ENCODE measurements at regions not wholly inside any gene's neighbourhood (a gene's known extent, or its start where the extent isn't known, plus 50 kb on each side); places are given as distances from the start of the nearest gene placed in this dataset.
"Not testable (repeated sequence)": the region's sequence is repeated elsewhere in the genome, so short reads cannot be mapped to it uniquely, and the experiment has no call there.

DNA sequence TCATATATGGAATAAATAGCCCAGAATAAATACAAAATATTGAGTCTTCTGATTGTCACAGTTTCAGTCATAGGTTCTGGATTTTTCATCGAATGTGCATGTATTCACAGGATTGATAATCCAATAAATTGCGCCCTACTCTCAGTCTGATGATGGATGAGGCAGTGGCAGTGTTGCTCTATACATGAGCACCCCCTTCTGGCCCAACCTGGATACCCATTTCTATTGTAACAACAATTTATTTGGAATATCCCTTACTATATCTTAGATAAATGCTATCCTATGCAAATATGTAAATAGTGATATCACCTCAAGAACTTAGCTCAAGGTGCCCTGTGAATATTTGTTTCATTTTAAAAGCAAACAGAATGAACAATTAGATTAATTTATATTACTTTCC lies 733.7 kb upstream of the PABPC4L start:
- no peak overlapping the region for H3K4me3 ChIP-seq (ENCODE audit: low read depth, low read length)
- TF ChIP-seq, protein P1, sequence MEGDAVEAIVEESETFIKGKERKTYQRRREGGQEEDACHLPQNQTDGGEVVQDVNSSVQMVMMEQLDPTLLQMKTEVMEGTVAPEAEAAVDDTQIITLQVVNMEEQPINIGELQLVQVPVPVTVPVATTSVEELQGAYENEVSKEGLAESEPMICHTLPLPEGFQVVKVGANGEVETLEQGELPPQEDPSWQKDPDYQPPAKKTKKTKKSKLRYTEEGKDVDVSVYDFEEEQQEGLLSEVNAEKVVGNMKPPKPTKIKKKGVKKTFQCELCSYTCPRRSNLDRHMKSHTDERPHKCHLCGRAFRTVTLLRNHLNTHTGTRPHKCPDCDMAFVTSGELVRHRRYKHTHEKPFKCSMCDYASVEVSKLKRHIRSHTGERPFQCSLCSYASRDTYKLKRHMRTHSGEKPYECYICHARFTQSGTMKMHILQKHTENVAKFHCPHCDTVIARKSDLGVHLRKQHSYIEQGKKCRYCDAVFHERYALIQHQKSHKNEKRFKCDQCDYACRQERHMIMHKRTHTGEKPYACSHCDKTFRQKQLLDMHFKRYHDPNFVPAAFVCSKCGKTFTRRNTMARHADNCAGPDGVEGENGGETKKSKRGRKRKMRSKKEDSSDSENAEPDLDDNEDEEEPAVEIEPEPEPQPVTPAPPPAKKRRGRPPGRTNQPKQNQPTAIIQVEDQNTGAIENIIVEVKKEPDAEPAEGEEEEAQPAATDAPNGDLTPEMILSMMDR (conservative IDR thresholded peaks at IDR 0.05; ENCODE audit: low read depth, low read length): peak; percentile 44
- DNase-seq (ENCODE audit: low read depth): peak; percentile 9

DNA sequence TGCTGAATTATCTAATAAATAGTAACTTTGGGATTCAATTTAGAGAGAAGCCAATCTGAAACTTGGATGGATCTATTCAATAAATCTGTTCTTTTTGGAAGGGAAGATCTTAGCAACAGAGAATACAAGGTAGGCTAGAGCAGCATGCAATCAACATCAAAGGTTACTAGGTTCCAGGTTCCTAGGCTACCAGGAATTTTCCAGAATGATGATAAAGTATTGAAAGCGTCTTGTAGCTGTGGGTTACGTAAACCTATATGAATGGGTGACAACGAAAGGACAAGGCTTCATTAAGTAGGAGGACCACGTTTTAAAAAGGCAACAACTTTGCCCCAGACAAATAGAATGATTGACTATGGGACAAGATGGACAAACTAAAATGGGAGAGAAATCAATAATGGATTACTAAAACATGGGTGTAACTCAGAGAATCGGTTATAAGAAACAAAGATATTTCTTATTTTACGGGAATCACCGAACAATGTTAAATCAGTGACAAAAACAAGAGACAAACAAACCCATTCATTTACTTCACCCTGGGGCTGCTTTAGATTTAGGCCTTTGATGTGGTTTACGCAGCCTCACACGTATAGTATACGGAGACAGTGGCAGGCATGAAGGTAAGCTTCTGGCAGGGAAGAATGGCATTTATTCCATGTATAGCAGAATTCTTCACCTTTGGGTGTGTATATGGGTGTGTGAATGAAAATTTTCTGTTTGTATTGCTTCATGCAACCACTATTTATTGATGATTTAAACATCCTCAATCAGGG lies 732.6 kb upstream of the PABPC4L start:
- no peak overlapping the region for H3K4me3 ChIP-seq (ENCODE audit: low read depth, low read length)
- TF ChIP-seq, protein P1 (conservative IDR thresholded peaks at IDR 0.05; ENCODE audit: low read depth, low read length): no peak
- no peak for DNase-seq (ENCODE audit: low read depth)

DNA sequence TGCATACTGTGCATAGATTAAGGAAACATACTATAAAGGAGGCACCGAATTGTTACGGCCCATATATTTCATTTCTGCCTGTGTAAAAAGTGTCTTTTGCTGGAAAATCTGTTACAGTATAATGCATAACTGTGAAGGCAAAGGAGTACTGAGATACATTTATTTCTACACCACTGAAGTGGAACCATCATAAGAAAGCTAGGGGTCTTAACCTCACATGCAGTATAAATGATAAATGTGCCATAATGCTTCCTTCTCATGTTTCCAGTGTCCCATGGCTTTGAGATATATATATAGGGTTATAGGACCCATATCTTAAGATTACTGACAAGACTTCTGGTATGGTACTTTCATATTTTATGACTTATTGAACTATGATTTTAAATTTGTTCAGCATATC lies 713.8 kb upstream of the PABPC4L start:
- no peak overlapping the region for H3K4me3 ChIP-seq (ENCODE audit: low read depth, low read length)
- DNase-seq (ENCODE audit: low read depth): no peak
- TF ChIP-seq, protein P1 (conservative IDR thresholded peaks at IDR 0.05; ENCODE audit: low read depth, low read length): no peak

DNA sequence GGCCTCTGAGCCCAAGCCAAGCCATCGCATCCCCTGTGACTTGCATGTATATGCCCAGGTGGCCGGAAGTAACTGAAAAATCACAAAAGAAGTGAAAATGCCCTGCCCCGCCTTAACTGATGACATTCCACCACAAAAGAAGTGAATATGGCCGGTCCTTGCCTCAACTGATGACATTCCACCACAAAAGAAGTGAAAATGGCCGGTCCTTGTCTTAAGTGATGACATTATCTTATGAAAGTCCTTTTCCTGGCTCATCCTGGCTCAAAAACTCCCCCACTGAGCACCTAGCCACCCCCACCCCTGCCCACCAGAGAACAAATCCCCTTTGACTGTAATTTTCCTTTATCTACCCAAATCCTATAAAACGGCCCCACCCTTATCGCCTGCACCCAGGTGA lies 712.7 kb upstream of the PABPC4L start:
- not testable (repeated sequence) for H3K4me3 ChIP-seq (ENCODE audit: low read depth, low read length); DNase-seq (ENCODE audit: low read depth)

DNA sequence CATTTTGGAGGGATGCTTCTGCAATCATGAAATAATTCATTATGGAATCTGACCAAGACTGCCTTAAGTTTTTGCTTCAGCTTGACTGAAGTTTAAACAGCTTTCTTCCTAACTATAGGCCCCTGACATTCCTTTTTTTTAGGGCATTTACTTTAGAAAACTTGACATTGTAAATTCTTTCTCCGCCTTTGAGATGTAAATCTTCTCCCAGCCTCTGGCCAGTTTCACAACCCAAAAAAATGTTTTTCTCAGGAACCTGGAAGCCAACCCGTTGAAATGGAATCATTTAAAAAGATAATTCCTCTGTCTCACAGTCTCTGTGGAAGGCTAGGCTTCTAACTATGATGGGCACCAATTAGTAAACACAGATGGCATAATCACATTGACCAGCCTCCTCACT lies 710.4 kb upstream of the PABPC4L start:
- H3K4me3 ChIP-seq (ENCODE audit: low read depth, low read length): no peak overlapping the region
- no peak for DNase-seq (ENCODE audit: low read depth)
- TF ChIP-seq, protein P1 (conservative IDR thresholded peaks at IDR 0.05; ENCODE audit: low read depth, low read length): no peak

DNA sequence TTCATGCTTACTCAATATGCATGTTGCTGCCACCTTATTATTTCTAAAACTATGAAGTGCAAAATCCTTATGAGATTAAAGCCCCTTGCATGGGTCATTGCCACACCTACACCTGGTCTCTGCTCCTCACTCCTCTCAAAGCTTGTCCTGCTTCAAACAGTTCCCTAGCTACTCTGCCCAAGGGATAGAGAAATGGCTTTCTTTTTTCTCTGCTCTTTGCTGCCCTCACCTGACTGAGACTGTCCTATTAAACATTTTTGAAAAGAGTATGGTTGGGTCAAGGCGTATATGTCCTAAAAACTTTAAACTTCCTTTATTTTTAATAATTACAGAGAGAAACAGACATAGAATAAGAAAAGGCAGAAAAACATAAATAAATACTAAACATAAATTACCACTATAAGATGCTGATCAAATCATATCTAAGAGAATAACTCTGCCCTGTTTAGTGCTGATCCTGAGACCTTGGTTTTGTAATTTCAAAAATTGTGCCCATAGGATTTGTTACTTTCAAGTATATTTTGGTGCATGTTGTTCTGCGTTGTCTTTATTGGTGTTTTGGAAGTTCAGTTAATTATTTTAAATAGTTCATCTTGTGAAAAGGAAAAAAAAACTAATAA lies 704.9 kb upstream of the PABPC4L start:
- TF ChIP-seq, protein P1 (conservative IDR thresholded peaks at IDR 0.05; ENCODE audit: low read depth, low read length): peak; percentile 43
- peak; percentile 22 for DNase-seq (ENCODE audit: low read depth)

DNA sequence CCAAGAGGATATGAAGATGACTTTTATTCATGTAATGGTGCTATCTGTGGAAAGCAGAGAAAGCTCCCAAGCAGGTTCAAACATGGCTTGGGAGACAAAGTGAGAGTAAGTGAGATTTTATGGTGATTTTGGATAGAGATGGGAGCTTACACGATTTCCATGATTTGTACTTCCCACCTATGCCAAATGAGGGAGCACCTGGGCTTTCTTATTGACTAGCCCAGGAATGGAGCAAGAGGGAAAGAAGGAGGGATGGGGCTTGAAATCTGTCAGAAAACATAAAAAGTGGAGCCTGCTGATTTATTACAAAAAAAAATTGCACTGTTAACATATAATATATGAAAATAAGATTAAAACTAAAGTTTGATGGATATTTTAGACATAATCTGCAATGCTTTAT lies 703.5 kb upstream of the PABPC4L start:
- no peak for DNase-seq (ENCODE audit: low read depth)
- TF ChIP-seq, protein P1 (conservative IDR thresholded peaks at IDR 0.05; ENCODE audit: low read depth, low read length): no peak

More for the DNA sequence above, 704.9 kb upstream of the PABPC4L start:
- no peak overlapping the region for H3K4me3 ChIP-seq (ENCODE audit: low read depth, low read length)

More for the DNA sequence above, 703.5 kb upstream of the PABPC4L start:
- no peak overlapping the region for H3K4me3 ChIP-seq (ENCODE audit: low read depth, low read length)

Data from choroid plexus epithelial cell (primary cell).